HG03139 (cell line): ENCODE measurements at regions not wholly inside any gene's neighbourhood (a gene's known extent, or its start where the extent isn't known, plus 50 kb on each side); places are given as distances from the start of the nearest gene placed in this dataset.
A peak's percentile ranks its signal among the peaks of the same experiment; 100 is the strongest.

Source experiments
- ATAC-seq: cut with Tn5 transposase; IDR thresholded peaks from one replicate; pipeline ENCODE4 v1.9.1; 2021; ENCODE audit not compliant: unreplicated experiment

GRCh38 chr2:221144909-221145308 is 427.2 kb downstream of the EPHA4 start:
- ATAC-seq: no peak

- ATAC-seq: no peak
Observed at GRCh38 chr2:221145396-221145795, 426.7 kb downstream of the EPHA4 start.

- ATAC-seq: no peak
Observed at GRCh38 chr2:221153226-221153625, 418.9 kb downstream of the EPHA4 start.

DNA sequence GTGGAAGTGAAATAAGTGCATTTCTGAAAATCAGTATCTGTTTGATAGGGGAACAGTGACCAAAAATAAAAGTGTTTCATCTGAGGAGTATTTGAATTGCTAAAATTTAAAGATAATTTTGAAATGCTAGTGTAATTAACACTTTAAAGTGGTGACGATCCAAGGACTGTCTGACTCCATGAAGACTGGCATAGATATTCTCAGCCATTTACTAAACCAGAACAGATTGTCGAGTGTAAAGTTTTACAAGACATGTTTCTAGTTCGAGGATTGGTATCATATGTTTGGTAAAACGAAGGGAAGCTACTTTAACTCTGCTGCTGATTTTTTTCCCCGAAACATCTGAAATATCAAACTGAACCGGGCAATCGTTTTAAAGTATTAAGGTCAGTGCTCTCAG is 417.9 kb downstream of the EPHA4 start:
- ATAC-seq: no peak

DNA sequence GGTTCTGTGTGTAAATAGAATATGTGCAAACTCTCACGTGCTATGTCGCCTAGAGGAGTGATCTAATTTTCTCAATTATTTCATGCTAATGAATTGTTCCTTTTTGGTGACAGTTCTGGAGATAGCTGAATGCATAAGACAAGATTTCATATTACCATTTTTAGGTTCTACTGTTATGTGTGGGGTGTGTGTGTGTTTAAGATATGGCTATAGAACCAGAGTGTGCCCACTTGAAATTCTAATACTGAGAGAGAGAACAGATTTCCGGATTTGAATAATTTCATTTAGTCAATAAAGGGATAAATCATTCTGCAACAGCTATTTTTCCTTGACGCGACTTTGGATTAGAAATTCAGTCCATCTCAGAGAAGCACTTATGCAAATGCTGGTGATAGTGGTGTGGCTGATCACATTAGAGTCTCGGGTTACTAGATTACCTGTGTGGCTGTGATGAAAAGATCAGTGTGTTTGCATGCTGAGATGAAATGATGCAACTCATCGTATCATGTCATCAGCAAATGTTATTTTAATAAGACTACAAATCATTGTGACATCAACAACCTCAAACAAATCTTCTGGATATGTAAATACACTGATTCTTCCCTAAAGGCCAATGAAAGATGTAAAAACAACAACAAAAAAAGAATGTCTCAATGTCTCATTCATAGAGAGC is 415.9 kb downstream of the EPHA4 start:
- no peak for ATAC-seq

GRCh38 chr2:221161186-221161585 is 410.9 kb downstream of the EPHA4 start:
- no peak for ATAC-seq

- no peak for ATAC-seq
Observed at GRCh38 chr2:221166292-221166691, 405.8 kb downstream of the EPHA4 start.

GRCh38 chr2:221167561-221167960 is 404.5 kb downstream of the EPHA4 start:
- no peak for ATAC-seq

- ATAC-seq: no peak
Observed at GRCh38 chr2:221169724-221170123, 402.4 kb downstream of the EPHA4 start.

DNA sequence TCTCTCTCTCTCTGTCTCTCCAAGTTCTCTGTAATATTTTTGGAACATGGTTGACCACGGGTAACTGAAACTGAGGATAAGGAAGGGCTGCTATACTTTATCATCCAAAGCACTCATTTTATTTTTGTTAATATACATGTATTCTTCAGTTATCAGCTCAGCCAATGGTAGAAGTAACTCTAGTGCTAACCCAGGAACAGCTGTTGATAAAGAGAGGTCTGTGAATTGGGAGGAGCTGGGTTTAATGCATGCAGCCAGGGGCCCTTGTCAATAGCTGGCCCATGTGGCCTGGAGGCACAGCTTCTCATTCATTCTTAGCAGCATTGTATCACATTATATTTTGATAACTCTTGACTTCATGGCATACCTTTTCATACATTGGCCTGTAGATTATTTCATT is 401.6 kb downstream of the EPHA4 start:
- no peak for ATAC-seq

DNA sequence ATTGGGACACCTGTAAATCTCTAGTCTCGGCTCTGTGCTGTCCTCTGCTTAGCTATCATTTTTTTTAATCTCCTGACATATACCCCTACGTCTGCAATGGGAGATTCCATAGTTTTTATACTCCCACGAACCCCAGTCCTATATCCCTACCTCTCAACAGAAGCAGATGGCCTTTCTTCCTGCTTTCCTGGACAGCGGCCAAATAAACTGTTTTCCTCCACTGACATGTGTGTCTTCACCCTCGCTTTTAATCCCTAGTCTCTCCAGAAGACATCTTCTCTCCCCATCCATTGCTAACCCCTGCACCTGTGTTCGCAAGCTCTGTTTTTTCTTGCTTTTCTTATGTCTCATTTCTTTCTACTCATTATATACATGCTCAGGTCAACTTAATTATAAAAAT is 395.4 kb downstream of the EPHA4 start:
- ATAC-seq: no peak

DNA sequence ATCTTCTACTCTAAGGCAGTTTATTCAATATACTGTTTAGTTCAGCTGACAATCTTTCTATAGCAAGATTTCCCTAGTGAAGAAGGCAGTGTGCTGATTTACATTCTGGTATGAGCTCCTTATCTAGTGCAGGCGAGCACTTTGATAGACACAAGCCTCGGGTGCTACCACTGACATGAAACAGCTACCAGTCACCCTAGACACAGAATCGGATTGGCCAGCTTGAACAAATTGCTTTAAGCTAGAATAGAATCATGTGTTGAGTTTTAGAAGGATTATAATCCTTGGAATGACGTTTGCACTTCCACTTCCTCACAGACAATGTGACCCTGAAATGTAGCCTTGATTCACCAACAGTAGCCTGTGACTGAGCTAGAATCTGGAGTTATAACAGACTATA is 394.0 kb downstream of the EPHA4 start:
- no peak for ATAC-seq

- no peak for ATAC-seq
Observed at GRCh38 chr2:221186873-221187272, 385.2 kb downstream of the EPHA4 start.

GRCh38 chr2:221189431-221190067 is 382.6 kb downstream of the EPHA4 start:
- no peak for ATAC-seq

DNA sequence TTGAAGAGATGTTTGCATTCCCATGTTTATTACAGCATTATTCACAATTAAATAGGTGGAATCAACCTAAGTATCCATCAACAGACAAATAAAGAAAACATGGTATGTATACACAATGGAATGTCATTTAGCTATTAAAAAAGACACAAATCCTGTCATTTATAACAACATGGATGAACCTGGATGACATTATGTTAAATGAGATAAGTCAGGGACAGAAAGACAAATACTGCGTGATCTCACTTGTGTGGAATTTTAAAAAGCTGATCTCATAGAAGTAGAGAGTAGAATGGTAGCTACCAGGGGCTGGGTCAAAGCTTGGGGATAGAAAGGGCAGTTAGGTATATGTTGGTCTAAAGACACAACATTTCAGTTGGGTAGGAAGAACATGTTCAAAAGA is 376.3 kb downstream of the EPHA4 start:
- ATAC-seq: no peak

DNA sequence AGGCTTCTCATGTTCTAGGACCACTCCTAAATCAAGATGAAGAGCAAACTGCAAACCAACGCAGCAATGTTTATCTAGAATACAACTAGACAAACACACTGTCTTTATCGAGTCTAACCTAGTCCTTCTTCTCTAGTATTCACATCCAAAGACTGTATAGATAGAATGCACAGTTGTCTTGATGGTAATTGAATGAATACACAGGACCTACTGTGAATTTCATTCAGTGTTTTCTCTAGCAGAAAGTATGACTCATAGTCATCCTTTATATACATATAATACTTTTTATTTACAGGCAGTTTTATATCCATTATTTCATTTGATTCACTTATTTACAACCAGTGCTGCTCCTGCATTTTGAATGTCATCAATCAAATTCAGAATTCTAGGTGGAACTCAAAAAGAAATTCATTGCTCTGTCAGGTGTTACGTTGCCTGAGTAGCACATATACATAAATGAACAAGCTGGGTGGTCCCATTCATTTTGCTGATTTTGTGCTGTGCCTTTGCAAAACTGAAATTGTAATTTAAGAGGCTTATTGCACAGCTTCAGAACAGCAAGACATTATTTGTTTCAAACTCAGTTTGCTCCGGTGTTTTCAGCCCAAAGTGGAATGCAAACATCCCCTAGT is 374.8 kb downstream of the EPHA4 start:
- no peak for ATAC-seq

- ATAC-seq: no peak
Observed at GRCh38 chr2:221198309-221198708, 373.8 kb downstream of the EPHA4 start.

DNA sequence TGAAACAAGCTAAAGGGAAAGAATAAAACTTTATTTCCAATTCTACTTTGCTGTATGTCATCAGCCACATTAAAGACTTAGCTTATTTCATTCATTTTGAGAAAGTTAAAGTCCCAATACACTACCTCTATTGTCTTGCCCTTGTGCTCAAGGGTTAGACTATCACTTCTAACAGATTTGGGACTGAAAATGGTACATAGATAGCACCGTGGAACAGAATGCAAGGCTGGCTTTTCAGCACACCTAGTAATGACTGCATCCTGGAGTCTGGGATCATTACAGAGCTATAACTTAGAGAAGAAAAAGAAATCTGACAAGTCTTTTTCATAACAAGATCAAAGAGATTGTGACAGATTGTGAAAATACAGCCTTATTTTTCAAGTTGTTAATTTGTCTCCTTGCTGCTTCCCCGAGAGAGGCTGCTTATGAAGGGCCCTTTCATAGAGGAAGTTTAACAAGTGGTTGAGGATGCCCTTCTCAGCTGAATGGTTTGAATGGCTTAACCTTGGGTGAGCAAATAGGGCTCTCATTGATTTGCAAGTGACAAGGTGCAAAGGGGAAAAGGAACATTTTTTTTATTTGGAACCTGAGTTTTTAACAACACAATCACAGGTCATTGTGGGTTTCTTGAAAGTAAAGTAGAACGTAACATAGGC is 371.8 kb downstream of the EPHA4 start:
- ATAC-seq: no peak

GRCh38 chr2:221202431-221202830 is 369.7 kb downstream of the EPHA4 start:
- no peak for ATAC-seq

DNA sequence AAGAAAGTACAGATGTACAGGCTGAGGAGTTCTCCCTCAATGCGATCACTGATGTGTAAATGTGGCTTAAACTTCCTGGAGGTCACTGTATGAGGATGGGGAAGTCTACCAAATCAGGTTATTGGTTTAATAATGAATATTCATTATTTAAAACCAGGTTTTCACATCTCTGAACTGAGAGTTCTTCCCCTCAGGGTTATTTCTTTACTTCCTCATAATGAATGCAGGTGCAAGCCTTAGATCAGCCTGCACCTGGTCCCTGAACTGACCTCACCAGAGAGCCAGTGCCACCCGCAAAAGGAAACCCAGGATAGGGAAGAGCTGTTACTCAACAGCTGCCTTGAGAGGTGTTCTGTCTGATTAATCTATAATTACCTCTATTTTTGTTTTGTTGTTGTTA is 369.0 kb downstream of the EPHA4 start:
- peak; percentile 93 for ATAC-seq

GRCh38 chr2:221203856-221204255 is 368.2 kb downstream of the EPHA4 start:
- no peak for ATAC-seq

- no peak for ATAC-seq
Observed at GRCh38 chr2:221204699-221205098, 367.4 kb downstream of the EPHA4 start.
